Adrenal gland (tissue), 9 donors: ENCODE measurements at regions not wholly inside any gene's neighbourhood (a gene's known extent, or its start where the extent isn't known, plus 50 kb on each side); places are given as distances from the start of the nearest gene placed in this dataset.
"Not testable (repeated sequence)": the region's sequence is repeated elsewhere in the genome, so short reads cannot be mapped to it uniquely, and the experiment has no call there.

ENCODE experiments used
- DNase-seq, 7 donors: peaks; one replicate each; pipeline ENCODE4 v3.0.0-alpha.2; 2019 to 2020
- H3K27ac ChIP-seq, 5 donors: fragments of 200-600 bp; sonication (generic) in 4 of 5; 1 replicate in 3 of 5; 2 replicates in 2 of 5; pipeline versions ENCODE4 v1.5.1 to v1.8.0; 2016 to 2020; ENCODE audit warnings: mild to moderate bottlenecking in 1 of 5
- H3K27me3 ChIP-seq: fragments of 200-600 bp; 2 replicates; pipeline ENCODE4 v1.8.0; 2021
- H3K36me3 ChIP-seq, 2 donors: fragments of 200-600 bp; replicated peaks in 1 of 2; 1 replicate in 1 of 2; 2 replicates in 1 of 2; pipeline versions ENCODE4 v1.5.1 to v1.8.0; 2018 to 2022
- H3K4me1 ChIP-seq, 2 donors: fragments of 200-600 bp; replicated peaks in 1 of 2; 1 replicate in 1 of 2; 2 replicates in 1 of 2; pipeline versions ENCODE4 v1.5.1 to v1.8.0; 2018 to 2021
- H3K4me3 ChIP-seq, 4 donors: fragments of 200-600 bp; sonication (generic) in 3 of 4; one replicate each; pipeline ENCODE4 v1.5.1; 2016 to 2018
- H3K9me3 ChIP-seq, 3 donors: fragments of 200-600 bp; sonication (generic) in 1 of 3; replicated peaks in 1 of 3; 1 replicate in 2 of 3; 2 replicates in 1 of 3; pipeline versions ENCODE4 v1.5.1 to v1.8.0; 2016 to 2021
- CTCF ChIP-seq, 6 experiments: fragments of 450-650 bp in 4 of 6; fragments of 200-600 bp in 2 of 6; sonication (generic) in 1 of 6; IDR thresholded peaks; 1 replicate in 5 of 6; 2 replicates in 1 of 6; pipeline versions ENCODE4 v1.5.1 to v1.8.0; 2016 to 2021; ENCODE audit warnings: antibody characterized with exemption in 6 of 6, mild to moderate bottlenecking in 2 of 6, moderate library complexity in 1 of 6
- POLR2A ChIP-seq, 2 donors: fragments of 450-650 bp; IDR thresholded peaks; one replicate each; pipeline ENCODE4 v1.6.1; 2017; ENCODE audit warnings: antibody characterized with exemption in 2 of 2, mild to moderate bottlenecking in 2 of 2, moderate library complexity in 1 of 2
- WGBS, 4 donors: extraction: QIAGEN DNeasy Blood & Tissue Kit in 2 of 4; methylation state at CpG; one replicate each; pipeline versions ENCODE4 v1.1.5 to v1.1.7; 2013 to 2017; 5-methylcytosine and 5-hydroxymethylcytosine counted together
- intact Hi-C, 2 donors: fragments of 100-400 bp; cut with DNase I; formaldehyde crosslinking; loops; one replicate each; pipeline versions ENCODE4 v1.14.1 to v1.15.0; 2022 to 2023
- donor health status: healthy with polysubstance abuse.
- donor health status: Bipolar disorder and iron deficiency.
- donor health status: DM: yes; HTN: yes; CAD: no.
- donor health status: DM: no; HTN: no; CAD: no.
- donor health status: DM: no; HTN: no; CAD: no.

GRCh38 chr15:31223478-31224350 lies 102.9 kb upstream of the KLF13 start:
- WGBS, 4 donors, result 40 to 49% (median 47%) methylated on average over 32 to 42 of the region's 42 CpGs
- H3K27ac ChIP-seq, result peak overlapping the region in 2 of 5 donors; percentile 37 to 55
- H3K4me1 ChIP-seq, result peaks cover 0 to 5% of the 10 kb centered on the region in 2 donors
- intact Hi-C loops, result no loop called here
- TF ChIP-seq POLR2A (IDR thresholded peaks at IDR 0.05) (no peak), CTCF (IDR thresholded peaks at IDR 0.05) (no peak)
- no peaks in the 10 kb centered on the region for H3K9me3 ChIP-seq
- DNase-seq, result no peak
- H3K36me3 ChIP-seq, result no peaks in the 10 kb centered on the region
- peak overlapping the region in 1 of 4 donors; percentile 13 for H3K4me3 ChIP-seq
- no peaks in the 10 kb centered on the region for H3K27me3 ChIP-seq

- DNase-seq, H3K36me3 ChIP-seq, H3K27me3 ChIP-seq, H3K4me1 ChIP-seq, H3K9me3 ChIP-seq, H3K4me3 ChIP-seq, intact Hi-C loops: not testable (repeated sequence)
- WGBS, 4 donors, result 52 to 70% (median 55%) methylated on average over 4 of the region's 4 CpGs
- peak overlapping the region in 1 of 5 donors; percentile 55 for H3K27ac ChIP-seq
Measured at GRCh38 chr15:31224661-31225060, 102.0 kb upstream of the KLF13 start.

- peaks cover 0 to 5% of the 10 kb centered on the region in 2 donors for H3K4me1 ChIP-seq
- TF ChIP-seq CTCF (IDR thresholded peaks at IDR 0.05), result no peak
- no peak for TF ChIP-seq POLR2A (IDR thresholded peaks at IDR 0.05)
- no peak overlapping the region for H3K27ac ChIP-seq
- no peak overlapping the region for H3K4me3 ChIP-seq
- 85 to 90% (median 87%) methylated on average over 11 to 18 of the region's 18 CpGs for WGBS, 4 donors
- no peaks in the 10 kb centered on the region for H3K27me3 ChIP-seq
- H3K9me3 ChIP-seq, result no peaks in the 10 kb centered on the region
- DNase-seq, result no peak
- no peaks in the 10 kb centered on the region for H3K36me3 ChIP-seq
- intact Hi-C loops, result no loop called here
Measured at GRCh38 chr15:31225356-31225955, 101.2 kb upstream of the KLF13 start.

GRCh38 chr15:31226021-31226420 lies 100.6 kb upstream of the KLF13 start:
- H3K4me3 ChIP-seq, result no peak overlapping the region
- intact Hi-C loops, result no loop called here
- H3K27ac ChIP-seq, result no peak overlapping the region
- H3K36me3 ChIP-seq, result no peaks in the 10 kb centered on the region
- no peaks in the 10 kb centered on the region for H3K27me3 ChIP-seq
- 86 to 90% (median 87%) methylated on average over 8 to 9 of the region's 9 CpGs for WGBS, 4 donors
- H3K4me1 ChIP-seq, result peaks cover 0 to 5% of the 10 kb centered on the region in 2 donors
- DNase-seq, result no peak
- TF ChIP-seq CTCF (IDR thresholded peaks at IDR 0.05), result no peak
- no peak for TF ChIP-seq POLR2A (IDR thresholded peaks at IDR 0.05)
- no peaks in the 10 kb centered on the region for H3K9me3 ChIP-seq
